ENCODE measurements at regions not wholly inside any gene's neighbourhood (a gene's known extent, or its start where the extent isn't known, plus 50 kb on each side); places are given as distances from the start of the nearest gene placed in this dataset.

DNA sequence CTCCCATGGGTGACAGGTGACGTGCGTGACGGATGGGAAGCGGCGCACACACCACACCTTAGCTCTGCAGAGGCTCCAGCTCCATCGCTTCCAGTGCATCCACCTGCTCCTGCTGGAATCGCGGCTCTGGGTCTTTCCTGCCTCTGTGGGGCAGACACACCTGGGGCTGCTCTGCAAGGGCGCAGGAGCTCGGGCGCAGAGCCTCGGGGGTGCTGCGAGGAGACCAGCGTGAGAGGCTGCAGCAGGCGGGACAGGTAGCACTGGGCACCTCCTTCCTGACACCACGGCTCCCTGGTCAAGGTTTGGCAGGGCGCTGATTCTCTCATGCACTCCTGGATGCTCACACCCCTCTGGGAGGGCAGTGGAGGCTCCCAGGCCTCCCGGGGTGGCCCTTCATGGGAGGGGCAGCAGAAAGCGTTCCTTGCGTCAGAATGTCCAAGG is 1494.3 kb downstream of the BRD1 start:
- no peak overlapping the region for H3K27ac ChIP-seq (ENCODE audit: low read depth, low read length)
- H3F3A ChIP-seq (ENCODE audit: control insufficient read depth, insufficient read depth) = no peaks in the 10 kb centered on the region
- H3K4me3 ChIP-seq (ENCODE audit: low read length) = no peak overlapping the region
- H3K4me2 ChIP-seq (ENCODE audit: low read length) = no peak overlapping the region
- no peaks in the 10 kb centered on the region for H3K9me3 ChIP-seq (ENCODE audit: control insufficient read depth, insufficient read depth, low read length)
- H3K79me2 ChIP-seq (ENCODE audit: control insufficient read depth, low read length) = no peaks in the 10 kb centered on the region
- H3K27me3 ChIP-seq (ENCODE audit: control insufficient read depth, low read length) = no peaks in the 10 kb centered on the region
- H3K4me1 ChIP-seq (ENCODE audit: control insufficient read depth, low read length) = no peaks in the 10 kb centered on the region
- H3K36me3 ChIP-seq (ENCODE audit: control insufficient read depth, low read length) = no peaks in the 10 kb centered on the region
- TF ChIP-seq, protein P1, sequence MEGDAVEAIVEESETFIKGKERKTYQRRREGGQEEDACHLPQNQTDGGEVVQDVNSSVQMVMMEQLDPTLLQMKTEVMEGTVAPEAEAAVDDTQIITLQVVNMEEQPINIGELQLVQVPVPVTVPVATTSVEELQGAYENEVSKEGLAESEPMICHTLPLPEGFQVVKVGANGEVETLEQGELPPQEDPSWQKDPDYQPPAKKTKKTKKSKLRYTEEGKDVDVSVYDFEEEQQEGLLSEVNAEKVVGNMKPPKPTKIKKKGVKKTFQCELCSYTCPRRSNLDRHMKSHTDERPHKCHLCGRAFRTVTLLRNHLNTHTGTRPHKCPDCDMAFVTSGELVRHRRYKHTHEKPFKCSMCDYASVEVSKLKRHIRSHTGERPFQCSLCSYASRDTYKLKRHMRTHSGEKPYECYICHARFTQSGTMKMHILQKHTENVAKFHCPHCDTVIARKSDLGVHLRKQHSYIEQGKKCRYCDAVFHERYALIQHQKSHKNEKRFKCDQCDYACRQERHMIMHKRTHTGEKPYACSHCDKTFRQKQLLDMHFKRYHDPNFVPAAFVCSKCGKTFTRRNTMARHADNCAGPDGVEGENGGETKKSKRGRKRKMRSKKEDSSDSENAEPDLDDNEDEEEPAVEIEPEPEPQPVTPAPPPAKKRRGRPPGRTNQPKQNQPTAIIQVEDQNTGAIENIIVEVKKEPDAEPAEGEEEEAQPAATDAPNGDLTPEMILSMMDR (IDR thresholded peaks at IDR 0.05; ENCODE audit: low read depth, low read length, poor library complexity, severe bottlenecking) = no peak
- TF ChIP-seq EZH2phosphoT487 (IDR thresholded peaks at IDR 0.05; ENCODE audit: borderline replicate concordance, low read length) = no peak
- H4K20me1 ChIP-seq (ENCODE audit: control insufficient read depth, insufficient read depth, low read depth, low read length) = no peaks in the 10 kb centered on the region
- H3K9me2 ChIP-seq (replicated peaks; ENCODE audit: control insufficient read depth, low read length) = no peaks in the 10 kb centered on the region

DNA sequence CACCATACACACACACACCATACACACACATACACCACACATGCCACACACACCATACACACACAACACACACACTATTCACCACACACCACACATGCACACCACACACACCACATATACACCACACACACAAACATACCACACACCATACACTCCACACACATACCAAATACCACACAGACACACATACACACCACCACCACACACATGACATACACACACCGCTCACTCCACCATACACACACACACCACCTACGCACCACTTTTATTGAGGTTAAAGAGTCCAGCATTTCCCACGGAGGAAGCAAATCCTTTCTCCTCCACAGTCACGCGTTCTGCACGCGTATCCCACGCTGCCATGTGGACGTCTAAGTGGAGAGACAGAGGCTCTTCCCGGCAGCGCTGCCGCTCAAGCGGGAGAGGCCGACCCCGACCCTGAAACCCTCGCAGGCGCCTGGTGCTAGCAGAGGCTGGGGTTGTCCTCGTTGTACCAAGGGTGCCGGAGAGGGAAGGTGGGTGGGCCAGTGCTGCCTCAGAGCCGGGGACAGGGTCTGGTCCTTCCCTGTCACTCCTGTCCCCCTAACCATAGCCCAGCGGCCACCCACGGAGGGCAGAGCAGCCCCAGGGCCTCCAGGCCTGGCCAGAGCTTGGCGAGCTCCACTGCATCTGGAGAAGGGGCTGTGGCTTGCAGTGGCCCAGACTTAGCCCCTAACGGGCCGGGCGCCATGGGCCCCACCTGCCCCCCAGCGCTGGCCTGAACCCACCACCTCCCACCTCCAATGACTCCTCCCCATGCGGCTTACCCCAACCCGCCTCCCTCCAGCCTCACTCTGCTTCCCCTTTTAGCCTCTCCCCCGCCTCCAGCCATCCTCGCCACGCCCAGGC is 1495.0 kb downstream of the BRD1 start:
- H3K27me3 ChIP-seq (ENCODE audit: control insufficient read depth, low read length) = no peaks in the 10 kb centered on the region
- H3K27ac ChIP-seq (ENCODE audit: low read depth, low read length) = no peak overlapping the region
- TF ChIP-seq, protein P1 (IDR thresholded peaks at IDR 0.05; ENCODE audit: low read depth, low read length, poor library complexity, severe bottlenecking) = no peak
- no peak for TF ChIP-seq EZH2phosphoT487 (IDR thresholded peaks at IDR 0.05; ENCODE audit: borderline replicate concordance, low read length)
- H4K20me1 ChIP-seq (ENCODE audit: control insufficient read depth, insufficient read depth, low read depth, low read length) = no peaks in the 10 kb centered on the region
- H3K4me1 ChIP-seq (ENCODE audit: control insufficient read depth, low read length) = no peaks in the 10 kb centered on the region
- no peaks in the 10 kb centered on the region for H3F3A ChIP-seq (ENCODE audit: control insufficient read depth, insufficient read depth)
- H3K4me2 ChIP-seq (ENCODE audit: low read length) = no peak overlapping the region
- H3K9me3 ChIP-seq (ENCODE audit: control insufficient read depth, insufficient read depth, low read length) = no peaks in the 10 kb centered on the region
- no peaks in the 10 kb centered on the region for H3K9me2 ChIP-seq (replicated peaks; ENCODE audit: control insufficient read depth, low read length)
- no peaks in the 10 kb centered on the region for H3K79me2 ChIP-seq (ENCODE audit: control insufficient read depth, low read length)
- no peaks in the 10 kb centered on the region for H3K36me3 ChIP-seq (ENCODE audit: control insufficient read depth, low read length)
- H3K4me3 ChIP-seq (ENCODE audit: low read length) = no peak overlapping the region

DNA sequence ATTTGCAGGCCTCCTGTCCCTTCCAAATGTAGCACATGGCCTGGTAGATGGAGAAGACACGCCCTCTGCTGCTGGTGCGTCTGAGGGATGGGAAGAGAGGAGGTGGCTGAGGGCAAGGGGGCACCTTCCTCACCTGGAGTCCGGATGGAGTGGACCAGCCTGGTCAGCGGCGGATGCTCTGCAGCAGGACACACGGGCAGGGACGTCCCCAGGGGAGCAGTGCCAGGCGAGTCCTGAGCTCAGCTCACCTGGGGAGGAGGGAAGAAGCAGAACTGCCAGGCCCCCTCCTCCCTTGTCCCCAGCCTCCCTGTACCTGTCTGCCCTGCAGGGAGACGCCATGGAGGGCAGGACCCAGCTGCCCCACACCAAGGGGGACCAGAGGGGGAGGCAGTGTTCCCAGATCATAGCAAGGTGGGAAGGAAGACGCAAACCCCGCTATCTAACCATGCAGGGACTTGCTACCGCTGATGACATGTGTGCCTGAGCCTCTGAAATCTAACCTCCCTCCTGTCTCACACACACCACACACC is 1495.9 kb downstream of the BRD1 start:
- TF ChIP-seq, protein P1 (IDR thresholded peaks at IDR 0.05; ENCODE audit: low read depth, low read length, poor library complexity, severe bottlenecking) = no peak
- no peak for TF ChIP-seq EZH2phosphoT487 (IDR thresholded peaks at IDR 0.05; ENCODE audit: borderline replicate concordance, low read length)

More for the DNA sequence above, 1495.9 kb downstream of the BRD1 start:
- no peaks in the 10 kb centered on the region for H3F3A ChIP-seq (ENCODE audit: control insufficient read depth, insufficient read depth)
- H3K4me1 ChIP-seq (ENCODE audit: control insufficient read depth, low read length) = no peaks in the 10 kb centered on the region
- H3K9me2 ChIP-seq (replicated peaks; ENCODE audit: control insufficient read depth, low read length) = no peaks in the 10 kb centered on the region
- no peak overlapping the region for H3K4me2 ChIP-seq (ENCODE audit: low read length)
- H3K79me2 ChIP-seq (ENCODE audit: control insufficient read depth, low read length) = no peaks in the 10 kb centered on the region
- H3K36me3 ChIP-seq (ENCODE audit: control insufficient read depth, low read length) = no peaks in the 10 kb centered on the region
- H3K27ac ChIP-seq (ENCODE audit: low read depth, low read length) = no peak overlapping the region
- no peaks in the 10 kb centered on the region for H3K9me3 ChIP-seq (ENCODE audit: control insufficient read depth, insufficient read depth, low read length)
- no peak overlapping the region for H3K4me3 ChIP-seq (ENCODE audit: low read length)
- no peaks in the 10 kb centered on the region for H3K27me3 ChIP-seq (ENCODE audit: control insufficient read depth, low read length)
- no peaks in the 10 kb centered on the region for H4K20me1 ChIP-seq (ENCODE audit: control insufficient read depth, insufficient read depth, low read depth, low read length)
